22Rv1 (cell line): ENCODE measurements at regions not wholly inside any gene's neighbourhood (a gene's known extent, or its start where the extent isn't known, plus 50 kb on each side); places are given as distances from the start of the nearest gene placed in this dataset.

Experiments used
- H3K27ac ChIP-seq: fragments of 450-650 bp; 2 replicates; pipeline ENCODE4 v1.5.1; 2017
- CTCF ChIP-seq: fragments of 450-650 bp; IDR thresholded peaks from 2 replicates; pipeline ENCODE4 v1.5.1; 2017; ENCODE audit warnings: mild to moderate bottlenecking
- ZFX ChIP-seq: fragments of 450-650 bp; IDR thresholded peaks from 2 replicates; pipeline ENCODE4 v1.6.1; 2017; ENCODE audit warnings: antibody characterized with exemption, borderline replicate concordance

- no peak overlapping the region for H3K27ac ChIP-seq
- TF ChIP-seq ZFX (no peak), CTCF (no peak)
Measured at GRCh38 chr6:134105940-134106339, 53.5 kb upstream of the SLC2A12 start.

- H3K27ac ChIP-seq: no peak overlapping the region
- no peak for TF ChIP-seq ZFX
- TF ChIP-seq CTCF: no peak
Measured at GRCh38 chr6:134103006-134103405, 50.6 kb upstream of the SLC2A12 start.
